GM04503 (cell line): ENCODE measurements at regions not wholly inside any gene's neighbourhood (a gene's known extent, or its start where the extent isn't known, plus 50 kb on each side); places are given as distances from the start of the nearest gene placed in this dataset.

Experiments used
- DNase-seq: peaks from one replicate; pipeline ENCODE4 v3.0.0-alpha.2; 2012; ENCODE audit warnings: low read depth

GRCh38 chr16:49910541-49911071 lies 54.7 kb upstream of the ZNF423 start:
- no peak for DNase-seq

DNA sequence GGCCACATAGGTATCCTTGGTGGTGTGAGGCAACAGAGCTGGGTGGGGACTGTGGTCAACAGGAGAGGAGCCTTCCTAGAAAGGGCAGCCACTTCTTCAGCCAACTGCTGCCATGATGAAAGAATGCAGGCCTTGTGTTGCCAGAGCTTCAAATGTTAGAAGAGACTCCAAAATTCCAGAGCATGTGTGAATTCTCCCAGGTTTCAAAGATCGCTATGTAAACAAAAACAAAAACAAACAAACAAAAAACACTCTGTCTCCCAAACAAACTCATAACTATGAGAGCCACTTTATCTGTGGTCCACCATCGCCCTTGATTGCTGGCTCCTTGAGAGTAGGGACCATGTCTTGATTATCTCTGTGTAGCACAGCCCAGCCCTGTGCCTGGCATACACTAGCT lies 55.5 kb upstream of the ZNF423 start:
- DNase-seq, result no peak

- no peak for DNase-seq
These were observed 56.8 kb upstream of the ZNF423 start for GRCh38 chr16:49912721-49913120.

GRCh38 chr16:49913720-49914119 lies 57.8 kb upstream of the ZNF423 start:
- DNase-seq, result no peak

DNA sequence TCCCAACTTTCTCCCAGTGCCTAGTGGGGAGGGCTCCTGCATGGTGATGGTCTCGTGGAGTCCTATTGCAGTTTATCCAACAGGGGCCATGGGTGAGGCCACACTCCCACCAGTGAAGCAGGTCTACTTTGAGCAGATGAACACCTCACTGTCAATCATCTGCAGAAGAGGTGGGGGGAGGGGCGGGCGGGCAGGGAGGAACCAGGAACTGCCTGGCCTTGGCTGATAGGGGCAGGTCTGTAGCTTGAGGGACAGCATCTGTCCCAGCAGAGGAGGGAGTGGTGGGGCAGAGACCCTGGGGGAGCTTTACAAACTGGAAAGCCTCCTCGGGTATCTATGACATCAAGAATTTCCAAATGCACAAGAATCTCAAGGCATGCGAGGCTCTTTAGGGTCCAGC lies 58.7 kb upstream of the ZNF423 start:
- no peak for DNase-seq

DNA sequence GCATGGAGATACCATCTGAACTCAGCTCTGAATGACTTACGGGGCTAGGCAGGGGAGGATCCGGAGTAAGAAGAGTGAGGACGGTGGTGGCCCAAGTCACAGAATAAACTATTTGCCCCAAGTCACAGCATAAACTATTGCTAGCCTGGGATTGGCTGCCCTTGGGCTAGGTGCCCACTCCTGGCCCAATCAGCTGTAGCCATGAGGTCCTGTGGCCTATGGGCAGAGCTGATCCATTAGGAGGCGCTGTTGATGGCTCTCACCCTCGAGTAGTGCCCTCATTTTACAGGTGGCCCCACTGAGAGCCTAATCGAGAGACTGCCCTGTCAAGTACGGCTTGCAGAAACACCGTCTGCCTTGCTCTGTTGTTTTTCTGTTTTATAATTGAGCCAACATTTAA lies 62.3 kb upstream of the ZNF423 start:
- DNase-seq, result no peak

DNA sequence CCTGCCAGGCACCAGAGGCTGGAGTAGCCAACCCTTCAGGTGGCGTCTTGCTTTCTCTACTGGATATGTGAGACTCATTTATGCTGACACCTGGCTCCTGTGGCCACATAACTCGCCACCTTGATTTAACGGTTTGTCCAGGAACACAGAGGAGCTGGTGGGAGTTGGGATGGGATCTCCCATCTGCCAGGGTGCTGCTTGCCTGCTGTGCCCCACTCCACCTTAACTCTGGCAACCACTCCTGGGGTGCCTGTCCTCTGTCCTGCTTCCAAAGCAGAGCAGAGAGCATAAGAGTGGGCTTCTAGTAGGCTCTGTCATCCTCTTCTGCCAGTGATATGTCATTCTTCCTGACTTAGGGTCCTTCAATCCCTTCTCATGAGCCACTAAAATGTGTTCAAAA lies 63.4 kb upstream of the ZNF423 start:
- no peak for DNase-seq

DNA sequence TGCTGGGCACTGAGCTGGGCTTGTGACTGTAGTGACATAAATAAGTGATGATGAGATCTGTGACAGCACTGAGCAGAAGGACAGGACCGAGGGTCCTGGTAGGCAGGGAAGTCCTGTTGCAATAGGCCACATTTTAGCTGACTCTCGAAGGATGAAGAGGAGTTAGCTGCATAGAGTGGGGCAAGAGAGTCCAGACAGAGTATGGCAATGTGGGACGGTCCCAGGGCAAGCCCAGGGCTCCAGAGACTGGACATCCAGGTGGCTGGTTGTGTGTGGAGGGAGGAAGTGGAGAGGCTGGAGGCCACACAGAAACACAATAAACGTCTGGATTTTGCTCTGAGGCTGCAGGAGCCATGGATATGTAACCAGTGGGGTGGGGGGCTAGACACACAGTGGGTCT lies 64.5 kb upstream of the ZNF423 start:
- no peak for DNase-seq

GRCh38 chr16:49921106-49921505 lies 65.2 kb upstream of the ZNF423 start:
- no peak for DNase-seq

- no peak for DNase-seq
These were observed 66.0 kb upstream of the ZNF423 start for GRCh38 chr16:49921791-49922456.

DNA sequence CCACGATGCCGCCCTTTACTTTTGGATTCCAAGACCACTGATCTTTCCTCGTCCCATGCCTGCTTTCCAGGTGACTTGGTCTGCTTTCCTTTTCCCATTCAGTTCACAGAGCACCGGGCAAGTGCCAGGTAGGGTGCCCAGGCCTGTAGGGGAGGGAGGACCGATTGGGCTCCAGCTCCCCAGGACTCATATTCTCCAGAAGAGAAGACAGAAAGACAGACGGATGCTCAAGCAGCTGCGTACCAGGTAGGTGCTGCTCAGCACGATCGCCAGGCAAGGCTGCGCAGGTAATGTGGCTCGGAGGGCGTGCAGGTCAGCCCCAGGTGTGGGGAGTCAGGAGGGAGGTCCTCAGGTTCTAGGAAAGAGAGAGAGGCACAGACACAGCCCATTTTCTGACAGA lies 67.5 kb upstream of the ZNF423 start:
- DNase-seq, result no peak

- DNase-seq, result no peak
These were observed 68.2 kb upstream of the ZNF423 start for GRCh38 chr16:49924078-49924477.

GRCh38 chr16:49926941-49927340 lies 71.0 kb upstream of the ZNF423 start:
- DNase-seq, result no peak

GRCh38 chr16:49928176-49929041 lies 72.5 kb upstream of the ZNF423 start:
- DNase-seq, result no peak

DNA sequence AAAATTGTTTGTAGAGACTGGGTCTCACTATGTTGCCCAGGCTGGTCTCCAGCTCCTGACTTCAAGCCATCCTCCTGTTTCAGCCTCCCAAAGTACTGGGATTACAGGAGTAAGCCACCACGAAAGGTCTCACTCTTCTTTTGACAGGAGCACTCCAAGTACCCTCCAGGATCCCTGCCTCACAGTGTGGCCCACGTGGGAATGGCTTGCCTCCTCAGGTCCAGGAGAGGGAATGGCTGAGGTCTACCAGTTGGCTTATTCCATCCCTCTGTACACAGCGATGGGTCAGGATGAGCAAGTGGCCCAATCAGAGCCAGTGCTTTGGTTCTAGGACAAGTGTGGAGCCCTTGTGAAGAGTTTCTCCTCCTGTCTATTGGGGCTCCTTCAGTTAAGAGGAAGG lies 73.7 kb upstream of the ZNF423 start:
- no peak for DNase-seq

- DNase-seq, result no peak
These were observed 74.9 kb upstream of the ZNF423 start for GRCh38 chr16:49930841-49931240.

GRCh38 chr16:49931266-49931665 lies 75.4 kb upstream of the ZNF423 start:
- DNase-seq, result no peak

DNA sequence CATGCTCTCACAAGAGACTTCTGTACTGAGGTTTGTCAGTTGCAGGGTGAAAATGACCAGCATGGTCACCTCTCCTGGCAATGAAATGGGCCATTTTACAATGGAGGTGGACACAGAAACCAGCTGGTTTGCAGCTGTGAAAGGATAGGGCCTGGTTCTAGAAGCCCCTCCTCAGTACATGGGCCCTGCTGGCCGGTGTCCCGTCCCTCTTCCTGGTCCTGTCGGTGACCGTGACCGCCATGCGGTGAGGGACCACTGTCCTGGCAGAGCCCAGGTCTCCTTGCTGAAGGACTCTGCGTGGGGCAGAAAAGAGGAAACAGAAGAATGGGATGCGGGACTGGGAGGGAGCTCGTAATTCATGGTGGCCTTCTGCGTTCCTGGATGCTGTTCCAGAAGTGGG lies 76.0 kb upstream of the ZNF423 start:
- DNase-seq, result no peak

GRCh38 chr16:49932434-49932833 lies 76.5 kb upstream of the ZNF423 start:
- no peak for DNase-seq

DNA sequence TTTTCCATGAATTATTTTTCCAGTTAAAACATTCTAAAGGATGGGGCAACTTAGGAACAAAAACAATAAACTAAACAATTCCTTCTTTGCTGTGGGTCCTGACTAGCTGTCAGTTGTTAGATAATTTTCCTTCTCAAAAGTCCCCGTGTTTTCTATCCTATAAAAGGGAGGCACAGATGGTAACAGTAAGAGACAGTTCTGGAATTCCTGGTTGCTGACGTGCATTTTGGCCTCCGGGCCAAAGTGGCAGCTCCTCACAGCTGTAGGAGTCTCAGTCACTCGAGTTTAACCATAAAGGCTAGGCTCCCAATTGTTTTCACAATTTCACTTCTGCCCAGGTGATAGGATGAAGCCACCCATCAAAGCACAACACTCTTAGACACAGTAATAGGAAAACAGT lies 77.0 kb upstream of the ZNF423 start:
- peak; percentile 17 for DNase-seq

DNA sequence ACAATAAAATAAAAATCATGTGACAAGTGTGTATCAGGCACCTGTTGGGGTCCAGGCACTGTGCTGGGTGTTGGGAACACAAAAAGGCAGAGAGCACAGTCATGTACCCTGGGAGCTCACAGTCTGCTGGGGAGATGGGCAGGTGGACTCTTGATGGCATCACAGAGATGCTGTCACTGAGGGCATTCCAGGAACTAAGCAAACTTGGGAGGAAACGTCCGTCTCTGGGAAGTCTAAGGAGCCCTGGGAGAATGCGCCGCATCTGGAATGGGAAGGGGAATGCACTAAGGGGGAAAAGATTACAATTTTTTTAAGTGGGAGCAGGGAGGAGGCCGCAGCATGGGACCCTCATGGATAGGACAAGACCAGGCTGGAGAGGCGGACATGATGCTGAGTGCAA lies 80.9 kb upstream of the ZNF423 start:
- DNase-seq, result no peak

DNA sequence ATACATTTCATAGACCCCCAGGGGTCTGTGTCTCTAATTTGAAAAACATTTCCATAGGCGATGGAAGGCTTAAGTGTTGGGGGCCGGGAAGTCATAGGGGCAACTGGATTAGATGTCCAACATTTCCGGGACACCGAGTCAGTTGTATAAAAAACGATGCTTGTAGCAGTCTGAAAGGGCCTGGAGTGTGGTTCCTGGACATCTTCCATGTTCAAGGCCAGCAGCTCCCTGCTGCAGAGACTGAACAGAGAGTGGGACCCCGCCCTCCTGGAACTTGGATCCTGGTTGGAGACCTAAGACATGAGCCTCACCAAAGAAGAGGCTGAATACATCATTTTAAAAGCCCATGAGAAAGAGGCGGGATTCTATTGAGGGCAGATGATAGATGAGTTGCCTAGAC lies 82.0 kb upstream of the ZNF423 start:
- no peak for DNase-seq

GRCh38 chr16:49939495-49939894 lies 83.6 kb upstream of the ZNF423 start:
- DNase-seq, result no peak
